ENCODE measurements at regions not wholly inside any gene's neighbourhood (a gene's known extent, or its start where the extent isn't known, plus 50 kb on each side); places are given as distances from the start of the nearest gene placed in this dataset.

- TF ChIP-seq RAD21 (IDR thresholded peaks at IDR 0.05; ENCODE audit: low read depth) (no peak), TAF1 (IDR thresholded peaks at IDR 0.05; ENCODE audit: low read depth) (no peak), EP300 (IDR thresholded peaks at IDR 0.05; ENCODE audit: borderline replicate concordance) (no peak), ZBTB7A (IDR thresholded peaks at IDR 0.05; ENCODE audit: low read depth) (no peak), CREB1 (IDR thresholded peaks at IDR 0.05; ENCODE audit: low read depth) (no peak), CEBPB (IDR thresholded peaks at IDR 0.05) (no peak), YY1 (IDR thresholded peaks at IDR 0.05; ENCODE audit: low read depth) (no peak), TEAD4 (IDR thresholded peaks at IDR 0.05) (no peak), REST (IDR thresholded peaks at IDR 0.05; ENCODE audit: low read depth) (no peak), EGR1 (IDR thresholded peaks at IDR 0.05) (no peak), TCF12 (IDR thresholded peaks at IDR 0.05; ENCODE audit: low read depth) (no peak), MAX (IDR thresholded peaks at IDR 0.05) (no peak), NFIC (IDR thresholded peaks at IDR 0.05) (no peak)
- TF ChIP-seq, protein P1, sequence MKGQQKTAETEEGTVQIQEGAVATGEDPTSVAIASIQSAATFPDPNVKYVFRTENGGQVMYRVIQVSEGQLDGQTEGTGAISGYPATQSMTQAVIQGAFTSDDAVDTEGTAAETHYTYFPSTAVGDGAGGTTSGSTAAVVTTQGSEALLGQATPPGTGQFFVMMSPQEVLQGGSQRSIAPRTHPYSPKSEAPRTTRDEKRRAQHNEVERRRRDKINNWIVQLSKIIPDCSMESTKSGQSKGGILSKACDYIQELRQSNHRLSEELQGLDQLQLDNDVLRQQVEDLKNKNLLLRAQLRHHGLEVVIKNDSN (IDR thresholded peaks at IDR 0.05) = no peak
Observed at GRCh38 chr2:65489269-65489668, 56.9 kb upstream of the SPRED2 start.
